GM18873 (cell line): ENCODE measurements at regions not wholly inside any gene's neighbourhood (a gene's known extent, or its start where the extent isn't known, plus 50 kb on each side); places are given as distances from the start of the nearest gene placed in this dataset.

Experiments
- ATAC-seq: cut with Tn5 transposase; IDR thresholded peaks from one replicate; pipeline ENCODE4 v1.9.1; 2021; ENCODE audit warnings: mild to moderate bottlenecking, moderate library complexity, moderate number of reproducible peaks; ENCODE audit not compliant: unreplicated experiment, low FRiP score

DNA sequence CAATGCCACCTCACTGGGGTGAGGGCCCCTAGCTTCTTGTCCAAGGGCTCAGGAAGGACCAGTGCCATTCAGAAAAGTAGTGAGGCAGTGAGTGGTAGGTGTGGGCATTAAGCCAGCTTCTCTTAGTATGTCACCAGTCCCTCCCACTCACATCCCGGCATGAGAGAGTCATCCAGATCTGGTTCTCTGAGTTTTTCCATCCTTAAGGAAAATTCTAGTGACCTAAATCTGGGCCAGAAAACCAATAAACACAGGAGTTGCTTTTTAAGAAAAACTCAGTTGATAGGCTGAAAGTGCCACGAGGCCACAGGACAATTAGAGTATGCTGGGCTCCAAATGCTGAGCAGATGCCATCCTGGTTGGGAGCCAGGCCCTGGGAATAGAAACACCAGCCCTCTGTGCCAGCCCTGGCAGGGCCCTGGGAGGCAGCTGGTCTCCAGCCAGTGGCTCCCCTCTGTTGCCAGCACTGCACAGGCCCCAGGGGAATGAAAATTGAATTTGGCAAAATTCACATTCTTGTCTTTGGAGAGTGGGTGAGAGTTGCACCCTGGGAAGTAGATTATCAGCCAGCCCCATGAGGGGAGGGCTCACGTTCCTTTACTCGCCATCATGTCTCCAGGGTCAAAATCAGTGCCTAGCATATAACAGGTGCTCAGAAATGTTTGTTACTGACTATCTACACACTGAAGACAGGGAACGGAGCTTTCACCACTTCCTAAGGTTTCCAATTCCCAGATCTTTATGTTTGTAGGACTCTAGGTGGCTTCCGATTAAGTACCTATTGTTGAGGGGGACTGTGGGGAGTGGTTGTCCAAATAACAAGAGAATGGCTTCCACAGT lies 52.8 kb downstream of the FAM43A start:
- no peak for ATAC-seq

DNA sequence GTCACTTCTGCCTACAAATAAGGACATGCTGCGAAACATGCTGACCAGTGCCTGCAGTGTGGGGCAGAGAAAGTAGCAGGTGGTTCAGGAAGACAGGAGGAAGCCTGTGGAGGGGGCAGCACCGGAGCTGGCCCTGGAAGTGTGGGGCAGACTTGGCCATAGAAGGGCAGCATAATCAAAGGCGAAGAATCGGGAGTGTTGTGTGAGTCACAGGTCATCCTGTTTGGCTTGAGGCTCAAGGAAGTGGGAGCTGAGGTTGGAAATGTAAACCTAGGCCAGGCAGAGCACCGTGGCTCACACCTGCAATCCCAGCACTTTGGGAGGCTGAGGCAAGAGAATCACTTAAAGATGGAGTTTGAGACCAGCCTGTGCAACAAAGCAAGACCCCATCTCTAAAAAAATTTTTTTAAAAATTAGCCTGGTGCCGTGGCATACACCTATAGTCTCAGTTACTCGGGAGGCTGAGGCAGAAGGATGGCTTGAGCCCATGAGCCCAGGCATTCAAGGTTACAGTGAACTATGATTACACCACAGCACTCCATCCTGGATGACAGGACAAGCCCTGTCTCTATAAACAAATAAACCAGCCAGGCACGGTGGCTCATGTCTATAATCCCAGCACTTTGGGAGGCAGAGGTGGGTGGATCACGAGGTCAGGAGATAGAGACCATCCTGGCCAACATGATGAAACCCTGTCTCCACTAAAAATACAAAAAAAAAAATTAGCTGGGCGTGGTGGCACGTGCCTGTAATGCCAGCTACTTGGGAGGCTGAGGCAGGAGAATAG lies 54.0 kb downstream of the FAM43A start:
- no peak for ATAC-seq

DNA sequence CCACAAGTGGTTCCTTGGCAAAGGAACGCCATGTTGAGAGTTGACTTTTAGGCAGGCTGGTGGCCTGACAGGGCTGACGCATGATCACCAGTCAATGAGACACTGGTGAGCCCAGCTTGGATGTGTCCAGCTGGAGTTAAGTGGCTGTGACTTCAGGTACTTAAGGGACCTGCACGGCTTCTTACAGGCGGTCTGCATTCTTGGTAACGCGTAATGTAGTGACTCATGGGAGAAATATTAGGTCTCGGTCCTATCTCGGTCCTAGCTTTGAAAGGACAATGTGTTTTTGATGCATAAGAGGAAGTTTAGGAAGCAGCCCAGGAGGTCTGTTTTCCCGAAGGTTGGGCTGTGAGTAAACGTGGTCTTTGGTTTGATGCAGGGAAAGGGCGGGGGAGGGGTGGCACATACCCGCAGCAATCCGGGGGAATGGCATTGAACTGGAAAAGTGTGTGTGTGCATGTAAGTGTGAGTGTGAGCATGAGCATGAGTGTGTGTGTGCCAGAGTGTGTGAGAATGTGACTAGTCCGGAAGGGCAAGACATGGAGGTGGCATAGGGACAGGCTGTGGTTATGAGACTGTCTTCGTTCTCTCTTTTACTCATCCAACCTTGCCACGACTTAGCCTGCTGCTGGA lies 55.3 kb downstream of the FAM43A start:
- ATAC-seq: no peak

DNA sequence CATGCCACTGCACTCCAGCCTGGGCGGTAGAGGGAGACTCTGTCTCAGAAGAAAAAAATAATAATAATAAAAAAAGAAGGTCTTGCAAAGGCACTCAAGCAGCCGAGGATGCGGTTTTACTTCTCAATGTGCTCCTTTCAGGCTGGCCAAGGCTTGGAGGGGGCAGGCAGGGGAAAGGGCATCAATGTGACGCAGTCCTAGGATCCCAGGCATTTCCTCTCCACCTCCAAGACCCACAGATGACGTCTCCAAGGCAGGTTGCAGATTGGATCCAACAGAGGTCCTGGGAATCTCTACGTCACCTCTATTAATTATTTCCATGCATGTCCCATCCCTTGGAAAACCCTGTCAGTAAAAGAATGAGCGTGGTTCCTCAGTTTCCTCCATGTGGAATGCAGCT lies 56.2 kb downstream of the FAM43A start:
- ATAC-seq: no peak

DNA sequence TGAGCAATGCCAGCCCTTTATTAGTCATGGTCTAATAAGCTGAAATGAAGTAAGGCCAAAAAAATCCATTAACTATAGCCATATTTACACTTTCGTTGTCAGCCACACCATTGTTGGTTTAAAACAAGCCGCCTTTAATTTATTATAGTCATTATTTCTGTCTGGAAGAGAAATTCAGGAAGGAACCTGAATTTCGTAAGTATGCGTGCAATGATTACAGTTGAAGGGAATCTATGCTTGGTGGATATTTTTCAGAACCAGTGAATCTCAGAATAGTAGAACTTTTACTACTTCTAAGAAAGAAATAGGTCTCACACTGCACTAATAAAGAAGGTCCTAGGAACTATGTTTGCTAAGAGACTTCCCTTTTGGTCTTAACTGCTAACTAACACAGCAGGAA lies 59.1 kb downstream of the FAM43A start:
- no peak for ATAC-seq

DNA sequence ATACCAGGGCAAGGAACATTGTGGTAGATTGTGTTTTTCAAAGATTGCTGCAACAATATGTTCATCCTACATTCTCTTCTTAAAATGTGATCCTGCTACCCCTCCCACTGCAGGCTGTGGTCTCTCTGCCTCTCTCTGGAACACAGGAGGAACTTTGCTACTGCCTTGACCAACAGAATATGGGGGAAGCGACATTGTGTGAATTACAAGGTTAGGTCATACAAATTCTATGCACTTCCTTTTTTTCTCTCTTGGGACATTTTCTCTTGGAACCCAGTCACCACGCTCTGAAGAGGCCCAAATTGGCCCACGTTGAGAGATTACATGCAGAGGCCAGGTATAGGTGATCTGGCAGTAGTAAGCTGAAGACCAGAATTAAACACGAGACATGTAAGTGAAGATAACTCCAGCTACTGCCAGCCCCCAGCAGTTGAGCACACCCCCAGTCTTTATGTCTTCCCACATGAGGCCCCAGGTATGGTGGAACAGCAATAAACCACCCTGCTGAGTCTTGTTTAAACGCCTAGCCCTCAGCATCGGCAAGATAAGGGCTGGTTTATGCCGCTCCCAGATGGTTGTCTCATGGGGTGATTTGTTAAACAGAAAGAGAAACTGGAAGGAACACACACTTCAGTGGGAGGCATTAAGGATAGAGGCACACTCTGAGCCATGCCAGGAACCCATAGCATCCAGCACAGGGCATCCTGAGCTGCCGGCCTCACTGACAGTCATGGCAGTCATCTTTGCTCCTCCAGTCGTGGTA lies 59.9 kb downstream of the FAM43A start:
- ATAC-seq: no peak

DNA sequence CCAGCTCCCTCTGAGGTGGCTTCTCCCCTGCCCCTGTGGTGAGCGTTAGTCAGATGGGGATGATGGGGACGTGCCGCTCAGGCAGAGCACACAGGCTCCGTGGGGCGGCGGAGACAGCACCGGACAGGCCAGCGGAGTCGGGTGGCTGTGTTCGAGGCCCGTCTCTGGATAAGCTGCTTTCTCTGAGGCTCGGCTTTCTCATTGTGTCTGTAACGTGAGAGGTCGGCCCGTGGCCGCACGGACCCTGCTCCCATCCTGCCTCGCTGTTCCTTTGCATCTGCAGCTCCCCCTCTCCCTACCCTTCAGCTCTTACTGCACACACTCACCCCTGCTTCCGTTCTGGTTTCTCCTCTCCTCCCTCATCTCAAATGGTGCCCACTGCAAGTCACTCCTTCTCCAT lies 62.5 kb downstream of the FAM43A start:
- ATAC-seq: no peak

DNA sequence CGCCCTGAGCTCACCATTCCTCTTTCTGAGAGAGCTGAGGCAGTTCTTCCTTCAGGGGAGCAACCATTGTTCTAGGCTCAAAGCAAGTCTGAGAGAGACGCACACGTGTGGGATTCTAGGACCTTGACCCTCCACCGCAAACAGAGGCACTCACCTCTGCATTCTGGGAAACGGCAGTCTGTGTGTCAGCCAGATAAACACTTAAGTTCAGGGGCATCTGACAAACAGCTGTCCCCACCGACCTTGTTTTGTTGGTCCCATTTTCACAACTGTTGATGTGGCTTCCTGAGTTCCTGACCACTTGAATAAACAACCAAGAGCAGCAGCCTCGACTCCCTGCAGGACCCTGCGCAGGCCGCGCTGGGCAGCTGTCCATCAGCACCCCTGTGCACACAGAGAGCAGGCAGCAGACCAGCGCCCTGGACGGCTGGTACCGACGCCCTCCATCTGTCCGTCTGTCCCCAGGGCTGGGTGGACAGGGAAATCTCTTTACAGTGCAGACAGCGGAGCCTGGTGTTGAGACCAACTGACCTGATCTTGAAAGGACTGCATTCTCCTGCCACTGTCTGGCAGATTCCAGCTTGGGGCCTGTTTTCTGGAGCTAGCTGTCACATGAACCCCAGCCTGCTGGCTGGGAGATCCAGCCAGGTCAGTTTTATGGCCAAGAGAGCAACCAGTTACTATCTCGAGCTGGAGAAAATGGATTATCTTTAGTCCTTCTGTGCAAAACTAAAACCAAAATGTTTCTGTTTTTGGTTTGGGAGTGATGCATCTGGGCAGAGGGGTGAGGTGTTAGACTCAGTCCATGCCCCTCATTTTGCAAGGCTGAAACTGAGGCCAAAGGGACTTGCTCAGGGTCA lies 64.2 kb downstream of the FAM43A start:
- no peak for ATAC-seq

DNA sequence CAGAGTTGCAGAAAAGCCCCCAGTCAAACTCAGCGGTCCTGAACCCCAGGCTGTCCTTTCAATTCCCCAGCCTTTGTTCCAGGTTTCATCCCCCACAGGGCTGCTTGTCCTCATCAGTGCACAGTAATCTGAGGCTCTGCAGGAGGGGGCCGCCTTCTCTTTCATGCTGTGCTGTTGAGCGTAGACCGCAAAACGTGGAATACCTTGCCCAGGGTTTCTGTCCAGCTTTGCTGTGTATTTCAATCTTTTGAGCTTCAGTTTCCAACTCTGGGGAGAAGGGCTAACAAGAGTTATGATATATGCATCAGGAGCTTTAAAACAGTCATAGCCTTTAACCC lies 64.8 kb downstream of the FAM43A start:
- no peak for ATAC-seq

DNA sequence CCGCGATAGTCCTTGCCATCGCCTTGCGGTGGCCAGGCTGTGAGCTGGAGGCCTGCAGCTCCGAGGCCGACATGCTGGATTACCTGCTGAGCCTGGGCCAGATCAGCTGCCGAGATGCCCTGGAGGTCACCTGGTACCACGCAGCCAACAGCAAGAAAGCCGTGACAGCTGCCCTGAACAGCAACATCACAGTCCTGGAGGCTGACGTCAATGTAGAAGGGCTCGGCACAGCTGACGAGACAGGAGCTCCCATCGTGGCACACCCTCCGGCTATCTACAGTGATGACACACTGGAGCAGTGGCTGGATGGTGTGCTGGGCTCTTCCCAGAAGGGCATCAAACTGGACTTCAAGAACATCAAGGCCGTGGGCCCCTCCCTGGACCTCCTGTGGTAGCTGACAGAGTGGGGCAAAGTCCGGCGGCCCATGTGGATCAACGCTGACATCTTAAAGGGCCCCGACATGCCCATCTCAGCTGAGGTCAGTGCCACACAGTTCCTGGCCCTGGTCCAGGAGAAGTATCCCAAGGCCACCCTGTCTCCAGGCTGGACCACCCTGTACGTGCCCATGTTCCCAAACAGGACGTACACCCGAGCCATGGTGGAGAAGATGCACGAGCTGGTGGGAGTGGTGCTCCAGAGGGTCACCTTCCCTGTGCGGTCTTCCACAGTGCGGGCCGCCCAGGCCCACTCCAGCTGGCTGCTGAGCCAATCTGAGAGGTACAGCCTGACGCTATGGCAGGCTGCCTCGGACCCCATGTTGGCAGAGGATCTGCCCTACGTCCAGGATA lies 70.2 kb downstream of the FAM43A start:
- ATAC-seq: no peak

DNA sequence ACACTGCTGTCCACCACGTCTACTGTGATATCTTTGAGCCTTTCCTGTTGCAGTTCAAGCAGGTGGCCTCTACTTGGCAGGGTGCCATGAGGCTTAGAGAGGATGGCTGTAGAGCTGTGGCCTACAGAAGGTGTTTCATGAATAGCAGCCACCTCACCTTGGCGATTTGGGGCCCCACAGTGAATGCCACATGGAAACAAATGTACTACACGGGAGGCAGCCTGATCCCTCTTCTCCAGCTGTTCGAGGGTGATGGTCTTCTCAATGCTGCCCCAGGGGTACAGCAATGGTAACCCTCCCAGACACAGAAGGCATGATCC lies 70.7 kb downstream of the FAM43A start:
- ATAC-seq: no peak

DNA sequence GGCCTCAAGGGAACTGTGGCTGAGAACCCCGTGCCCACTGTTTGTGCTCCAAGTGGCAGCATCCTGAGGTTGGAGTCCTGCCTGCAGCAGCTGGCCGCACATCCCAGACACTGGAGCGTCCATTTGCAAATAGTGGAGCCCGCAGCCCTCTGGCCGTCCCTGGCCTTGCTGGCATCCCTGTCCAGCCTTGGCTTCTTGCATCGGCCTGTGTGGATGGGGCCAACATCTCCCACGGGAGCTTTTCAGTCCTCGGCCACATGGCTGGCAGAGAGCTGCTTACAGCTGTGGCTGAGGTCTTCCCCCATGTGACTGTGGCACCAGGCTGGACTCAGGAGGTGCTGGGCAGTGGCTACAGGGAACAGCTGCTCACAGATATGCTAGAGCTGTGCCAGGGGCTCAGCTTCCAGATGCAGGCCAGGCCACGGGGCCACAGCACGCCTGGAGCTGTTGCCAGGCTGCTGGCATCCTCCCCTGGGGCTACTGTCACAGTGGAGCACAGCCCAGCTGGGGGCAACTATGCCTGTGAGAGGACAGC lies 71.2 kb downstream of the FAM43A start:
- no peak for ATAC-seq

DNA sequence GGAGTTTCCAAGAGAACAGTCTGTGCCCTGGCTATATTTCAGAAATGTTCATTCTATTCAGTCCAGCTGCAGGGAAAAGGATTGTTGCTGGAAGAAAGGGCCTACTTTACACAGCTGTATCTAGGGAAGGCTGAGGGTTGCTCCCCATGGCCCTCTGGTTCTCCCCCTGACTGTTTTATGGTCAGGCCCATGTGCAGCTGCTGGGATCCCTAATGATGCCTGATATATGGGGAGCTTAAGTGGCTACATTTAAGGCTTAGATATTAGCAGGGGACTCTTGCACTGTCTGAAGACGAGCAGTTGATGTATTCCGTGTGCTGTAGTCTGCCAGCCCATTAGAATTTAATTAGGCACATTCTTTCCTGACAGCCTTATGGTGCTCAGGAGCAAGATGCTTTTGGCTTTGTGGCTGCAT lies 72.0 kb downstream of the FAM43A start:
- ATAC-seq: no peak

DNA sequence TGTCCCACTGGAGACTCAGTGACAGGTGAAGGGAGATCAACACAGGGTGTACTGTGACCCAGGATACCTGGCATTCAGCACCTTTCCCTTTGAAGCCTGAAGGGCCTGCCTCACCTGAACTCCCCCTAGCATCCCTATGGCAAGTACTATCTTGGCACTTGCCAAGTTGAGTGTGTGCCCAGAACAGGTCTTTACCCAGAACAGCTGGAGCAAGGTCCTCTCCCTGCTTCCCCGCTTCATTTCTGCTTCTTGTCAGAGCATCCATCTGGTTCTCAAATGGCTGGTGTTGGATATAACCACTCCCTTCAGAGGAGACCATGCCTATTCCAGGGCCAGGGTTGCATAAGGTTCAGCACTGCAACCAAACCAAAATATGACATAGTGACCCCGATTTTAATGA lies 73.0 kb downstream of the FAM43A start:
- ATAC-seq: no peak

DNA sequence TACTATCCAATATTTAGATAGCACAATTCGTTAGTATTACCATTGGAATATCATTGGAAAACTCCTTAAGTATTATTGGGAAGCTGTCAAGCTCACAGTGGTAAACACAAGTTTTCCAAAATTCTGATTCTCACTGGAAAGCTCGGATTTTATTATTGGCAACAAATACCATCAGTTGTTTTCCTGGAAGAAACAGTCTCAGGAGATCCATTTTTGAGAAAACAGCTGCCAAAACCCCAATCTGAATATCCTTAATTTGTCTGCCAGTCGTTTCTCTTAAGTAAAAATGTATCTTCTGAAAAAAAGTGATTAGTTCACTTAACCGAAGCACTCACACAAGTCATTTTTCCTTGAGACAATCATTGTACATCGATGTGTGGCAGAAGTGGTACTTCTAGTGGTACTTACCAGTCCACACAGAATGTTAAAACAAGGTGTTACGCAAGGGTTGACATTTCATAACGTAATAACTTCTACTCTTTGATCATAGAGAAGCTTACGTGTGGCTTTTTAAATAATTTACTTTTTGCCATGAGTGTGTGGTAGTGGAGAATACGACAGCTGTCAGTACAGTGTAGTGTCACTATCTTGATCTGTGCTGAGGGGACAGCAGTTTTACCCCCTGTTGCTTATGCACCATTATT lies 74.9 kb downstream of the FAM43A start:
- no peak for ATAC-seq

DNA sequence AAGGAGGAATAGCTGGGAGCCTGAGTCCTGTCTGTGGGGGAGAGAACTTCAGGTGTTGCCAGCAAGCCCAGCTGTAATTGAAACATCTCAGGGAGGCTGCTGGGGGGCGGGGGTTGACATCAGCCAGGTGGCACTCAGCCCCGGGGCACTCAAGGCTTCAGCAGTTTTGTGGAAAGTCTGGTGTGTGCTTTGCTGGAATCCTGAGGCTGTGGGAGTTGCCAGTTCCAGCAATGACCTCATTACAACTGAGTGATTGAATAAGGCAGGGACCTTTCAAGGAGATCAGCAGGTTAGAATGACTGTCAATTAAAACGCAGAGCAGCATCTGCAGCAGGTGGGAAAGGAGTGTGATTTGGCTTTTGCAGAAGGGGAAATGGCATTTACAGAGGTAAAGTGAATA lies 75.7 kb downstream of the FAM43A start:
- no peak for ATAC-seq

DNA sequence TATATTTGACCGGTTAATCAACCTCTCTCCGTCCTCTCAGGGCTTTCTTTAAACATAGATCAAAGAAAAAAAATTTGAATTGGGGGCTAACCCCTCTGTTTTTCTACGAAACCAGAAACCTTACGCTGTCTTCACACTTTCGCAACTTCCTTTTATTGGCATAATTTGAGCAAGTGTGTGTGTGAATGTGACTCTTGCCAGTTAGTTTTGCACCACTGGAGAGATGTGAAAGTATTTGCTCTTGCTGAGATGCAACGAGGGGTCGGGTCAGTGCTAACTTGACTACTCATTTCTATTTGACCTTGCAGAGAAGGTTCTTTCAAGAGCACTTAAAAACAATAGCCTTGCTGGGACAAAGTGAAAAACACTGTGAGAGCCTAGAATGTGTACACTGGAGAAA lies 81.2 kb downstream of the FAM43A start:
- no peak for ATAC-seq

DNA sequence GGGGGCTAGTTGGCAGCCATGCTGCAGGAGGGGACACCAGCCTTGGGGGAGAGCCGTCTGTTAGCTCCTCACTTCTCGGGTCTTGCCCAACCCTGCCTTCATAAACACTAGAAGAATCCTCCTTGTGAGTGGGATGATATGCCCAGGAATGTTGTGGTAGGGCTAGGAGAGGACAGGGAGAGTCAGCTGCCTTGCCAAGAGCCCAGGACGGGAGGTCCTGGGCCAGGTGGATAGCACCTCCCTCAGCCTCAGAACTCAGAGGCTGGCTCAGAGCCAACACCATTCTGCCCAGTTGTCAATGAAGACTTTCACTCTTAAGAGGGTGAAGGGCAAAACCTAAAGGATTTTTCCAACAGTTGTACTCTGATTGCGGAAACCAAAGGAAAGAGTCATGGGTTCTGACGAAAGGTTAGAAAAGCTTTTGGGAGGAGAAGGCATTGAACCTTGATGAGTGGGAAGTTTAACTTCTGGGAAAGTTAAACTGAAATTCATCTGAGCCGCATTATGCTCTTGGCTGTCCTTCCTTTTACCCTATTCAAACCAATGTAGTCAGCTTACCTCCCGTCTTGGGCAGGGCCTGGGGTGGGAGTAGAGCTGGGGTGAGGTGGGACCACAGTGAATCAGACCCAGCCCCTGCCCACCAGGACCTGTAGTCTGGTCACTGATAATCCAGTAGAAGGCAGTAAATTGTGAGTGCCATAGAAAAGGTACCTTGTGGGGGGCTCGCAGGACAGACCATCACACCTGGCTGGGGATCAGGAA lies 81.9 kb downstream of the FAM43A start:
- ATAC-seq: no peak
